Body of pancreas (tissue), 4 donors: ENCODE measurements at regions not wholly inside any gene's neighbourhood (a gene's known extent, or its start where the extent isn't known, plus 50 kb on each side); places are given as distances from the start of the nearest gene placed in this dataset.

Experiments
- POLR2A ChIP-seq, 3 donors: fragments of 450-650 bp; IDR thresholded peaks; one replicate each; pipeline ENCODE4 v1.6.1; 2016; ENCODE audit warnings: antibody characterized with exemption in 3 of 3, mild to moderate bottlenecking in 2 of 3
- TF ChIP-seq, protein P1 (sequence below), 7 experiments: fragments of 450-650 bp in 4 of 7; fragments of 200-600 bp in 3 of 7; sonication (generic) in 3 of 7; IDR thresholded peaks; one replicate each; pipeline ENCODE4 v1.5.1; 2016 to 2019; ENCODE audit warnings: antibody characterized with exemption in 7 of 7

DNA sequence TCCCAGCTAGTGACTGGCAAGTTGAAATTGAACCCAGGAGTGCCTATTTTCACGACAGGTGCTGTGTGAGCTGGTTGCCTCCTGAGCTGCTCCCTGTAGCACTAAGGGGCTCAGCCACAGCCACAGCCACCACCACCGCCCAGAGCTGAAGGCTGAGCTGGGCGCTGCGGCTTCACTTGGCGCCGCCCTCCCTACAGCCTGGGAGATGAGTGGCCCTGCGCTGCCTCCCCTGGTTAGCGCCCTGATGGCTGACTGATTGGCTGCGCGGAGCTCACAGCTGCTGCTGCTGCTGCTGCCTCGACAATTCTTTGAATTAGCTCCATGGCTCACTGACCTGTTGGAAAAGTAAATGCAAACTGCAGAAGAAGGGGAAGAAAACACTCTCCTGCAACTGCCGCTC, 91.8 kb upstream of the TMEM132E start:
- TF ChIP-seq POLR2A (IDR thresholded peaks at IDR 0.05), result no peak
- TF ChIP-seq, protein P1, sequence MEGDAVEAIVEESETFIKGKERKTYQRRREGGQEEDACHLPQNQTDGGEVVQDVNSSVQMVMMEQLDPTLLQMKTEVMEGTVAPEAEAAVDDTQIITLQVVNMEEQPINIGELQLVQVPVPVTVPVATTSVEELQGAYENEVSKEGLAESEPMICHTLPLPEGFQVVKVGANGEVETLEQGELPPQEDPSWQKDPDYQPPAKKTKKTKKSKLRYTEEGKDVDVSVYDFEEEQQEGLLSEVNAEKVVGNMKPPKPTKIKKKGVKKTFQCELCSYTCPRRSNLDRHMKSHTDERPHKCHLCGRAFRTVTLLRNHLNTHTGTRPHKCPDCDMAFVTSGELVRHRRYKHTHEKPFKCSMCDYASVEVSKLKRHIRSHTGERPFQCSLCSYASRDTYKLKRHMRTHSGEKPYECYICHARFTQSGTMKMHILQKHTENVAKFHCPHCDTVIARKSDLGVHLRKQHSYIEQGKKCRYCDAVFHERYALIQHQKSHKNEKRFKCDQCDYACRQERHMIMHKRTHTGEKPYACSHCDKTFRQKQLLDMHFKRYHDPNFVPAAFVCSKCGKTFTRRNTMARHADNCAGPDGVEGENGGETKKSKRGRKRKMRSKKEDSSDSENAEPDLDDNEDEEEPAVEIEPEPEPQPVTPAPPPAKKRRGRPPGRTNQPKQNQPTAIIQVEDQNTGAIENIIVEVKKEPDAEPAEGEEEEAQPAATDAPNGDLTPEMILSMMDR (IDR thresholded peaks at IDR 0.05), result no peak
